Stimulated activated CD4-positive, alpha-beta T cell treated with anti-CD3 and anti-CD28 coated beads, Interleukin-4, amount 100 ng/mL, for 24 hours (primary cell): ENCODE measurements at regions not wholly inside any gene's neighbourhood (a gene's known extent, or its start where the extent isn't known, plus 50 kb on each side); places are given as distances from the start of the nearest gene placed in this dataset.

ENCODE experiments used
- DNase-seq: peaks from one replicate; pipeline ENCODE4 v3.0.0-alpha.2; 2020

GRCh38 chr20:23278172-23278571 lies 72.4 kb upstream of the NXT1 start:
- DNase-seq = no peak

- DNase-seq = no peak
Observed at GRCh38 chr20:23277316-23277715, 73.3 kb upstream of the NXT1 start.

GRCh38 chr20:23273776-23274175 lies 76.8 kb upstream of the NXT1 start:
- DNase-seq = no peak

DNA sequence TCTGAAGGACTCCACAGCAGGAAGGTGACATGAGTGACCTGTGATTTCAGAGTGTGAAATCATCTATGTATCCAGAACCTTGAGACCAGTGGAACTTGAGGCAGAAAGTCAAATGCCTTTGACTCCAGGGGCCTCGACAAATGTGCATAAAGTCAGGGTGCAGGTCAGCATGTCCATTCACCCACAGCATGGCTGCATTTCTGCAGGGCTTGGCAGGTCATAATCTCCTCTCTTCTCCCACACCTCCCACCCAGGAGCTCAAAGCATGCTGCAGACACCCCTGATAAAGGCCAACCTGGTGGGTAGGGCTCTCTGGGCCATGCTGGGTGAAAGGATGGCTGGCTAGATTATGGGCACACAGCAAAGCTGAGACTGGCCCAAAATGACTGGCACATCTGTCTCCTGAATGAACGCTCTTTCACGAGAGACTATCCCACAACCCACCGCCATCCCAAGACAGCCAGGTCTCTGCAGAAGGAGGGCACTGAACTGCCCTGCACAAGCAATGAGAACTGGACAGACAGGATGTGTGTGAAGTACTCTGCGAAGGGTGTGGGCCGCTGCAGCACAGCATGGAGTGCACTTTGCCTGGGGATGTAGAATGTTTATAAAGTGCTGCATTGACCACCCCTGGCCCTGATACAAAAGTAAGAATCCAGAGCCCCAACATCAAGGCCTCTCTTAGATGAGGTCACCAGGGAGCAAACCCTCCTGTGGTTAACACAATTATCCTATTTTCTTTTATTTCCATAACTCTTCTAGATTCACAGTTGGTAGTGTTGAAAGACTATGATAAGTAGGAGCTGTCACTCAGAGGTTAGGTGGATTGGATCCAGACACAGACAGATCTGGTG lies 78.2 kb upstream of the NXT1 start:
- no peak for DNase-seq

- no peak for DNase-seq
Observed at GRCh38 chr20:23270382-23270911, 80.1 kb upstream of the NXT1 start.

DNA sequence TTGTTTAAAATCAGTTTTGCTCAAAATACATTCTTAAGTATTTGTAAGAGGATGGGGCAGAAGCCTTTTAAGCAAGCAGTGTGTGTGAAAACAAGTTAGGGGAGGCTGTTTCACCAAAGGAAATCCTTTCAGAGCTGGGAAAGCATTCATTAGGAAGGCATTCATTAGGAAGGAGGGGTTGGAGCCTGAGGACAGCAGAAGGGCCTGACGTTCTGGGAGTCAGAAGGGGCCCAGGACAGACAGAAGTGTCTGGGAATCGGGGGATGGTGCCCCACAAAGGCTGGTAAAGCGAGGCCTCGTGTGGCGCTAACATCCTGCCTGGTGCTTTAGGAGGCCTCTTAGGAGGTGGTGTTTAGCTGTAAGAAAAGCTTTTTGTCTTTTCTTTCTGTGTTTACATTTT lies 80.6 kb upstream of the NXT1 start:
- no peak for DNase-seq

DNA sequence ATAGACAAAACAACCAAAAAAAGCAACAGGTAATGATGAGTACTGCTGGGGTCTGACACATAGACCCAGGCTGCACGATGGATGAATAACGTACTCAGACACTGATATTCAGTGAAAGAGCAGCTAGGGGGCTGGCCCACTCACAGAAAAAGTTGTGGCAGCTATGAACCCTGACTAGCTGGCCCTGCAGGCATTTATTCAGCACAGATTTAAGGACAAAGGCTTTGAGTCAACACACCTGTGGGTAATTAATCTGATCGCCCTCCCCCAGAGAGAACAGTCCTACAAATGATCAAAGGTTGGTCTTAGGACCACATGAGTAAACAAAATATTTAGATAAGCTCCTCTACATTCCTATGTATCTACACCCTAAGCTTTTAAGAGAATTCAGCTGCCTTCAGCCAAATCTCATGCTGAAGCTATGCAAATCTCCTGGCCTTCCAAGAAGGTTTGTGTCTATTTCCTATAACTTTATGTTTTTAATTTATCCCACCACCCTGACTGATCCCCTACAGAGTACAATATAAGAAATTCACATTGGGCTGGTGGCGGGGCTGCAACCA lies 81.7 kb upstream of the NXT1 start:
- DNase-seq = no peak

GRCh38 chr20:23267909-23268308 lies 82.7 kb upstream of the NXT1 start:
- no peak for DNase-seq

- DNase-seq = no peak
Observed at GRCh38 chr20:23266530-23267398, 83.8 kb upstream of the NXT1 start.

- DNase-seq = no peak
Observed at GRCh38 chr20:23265226-23265625, 85.4 kb upstream of the NXT1 start.

GRCh38 chr20:23264545-23264944 lies 86.0 kb upstream of the NXT1 start:
- no peak for DNase-seq

- DNase-seq = no peak
Observed at GRCh38 chr20:23260181-23260840, 90.3 kb upstream of the NXT1 start.

GRCh38 chr20:23258747-23259121 lies 91.9 kb upstream of the NXT1 start:
- DNase-seq = no peak

DNA sequence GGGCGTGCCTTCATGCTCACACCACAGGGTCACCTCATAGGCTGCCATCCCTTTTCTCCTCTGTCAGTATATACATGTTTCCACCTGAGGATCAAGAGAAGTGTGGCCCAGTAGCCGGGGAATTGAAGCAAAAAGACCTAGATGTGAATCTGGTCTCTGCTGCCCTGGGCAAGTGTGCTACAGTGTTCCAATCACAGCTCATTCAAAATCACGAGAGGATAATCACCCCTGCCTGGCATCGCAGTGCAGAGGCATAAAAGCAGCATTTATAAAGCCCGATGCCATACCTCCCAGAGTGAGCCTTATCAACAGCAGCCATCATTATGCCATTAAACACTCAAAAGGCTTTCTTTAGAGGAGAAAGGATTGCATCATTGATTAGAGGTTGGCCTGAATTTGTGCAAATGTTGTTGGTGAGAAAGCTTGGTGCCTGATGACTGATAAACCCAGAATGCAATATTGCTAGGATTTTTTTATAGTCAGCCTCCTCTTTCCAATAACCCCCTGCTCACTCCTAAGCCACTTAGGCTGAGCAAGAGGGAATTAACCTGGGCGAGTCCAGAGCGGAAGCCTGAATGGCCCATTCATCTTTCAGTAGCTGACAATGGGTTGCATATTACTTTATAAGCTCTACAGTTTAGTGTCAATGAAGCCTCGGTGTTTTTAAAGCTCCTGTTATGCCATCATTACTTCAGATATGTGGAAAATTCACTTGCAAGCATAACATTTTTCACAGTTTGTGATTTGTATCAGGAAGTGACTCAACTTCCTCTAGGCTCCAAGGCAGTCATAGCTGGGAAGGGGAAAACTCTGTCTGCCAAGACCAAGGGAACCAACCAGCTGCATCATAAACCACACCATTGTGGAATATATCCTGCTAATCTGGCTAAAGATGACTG lies 92.5 kb upstream of the NXT1 start:
- DNase-seq = no peak

GRCh38 chr20:23257106-23257761 lies 93.4 kb upstream of the NXT1 start:
- no peak for DNase-seq

- DNase-seq = no peak
Observed at GRCh38 chr20:23255716-23256385, 94.7 kb upstream of the NXT1 start.

DNA sequence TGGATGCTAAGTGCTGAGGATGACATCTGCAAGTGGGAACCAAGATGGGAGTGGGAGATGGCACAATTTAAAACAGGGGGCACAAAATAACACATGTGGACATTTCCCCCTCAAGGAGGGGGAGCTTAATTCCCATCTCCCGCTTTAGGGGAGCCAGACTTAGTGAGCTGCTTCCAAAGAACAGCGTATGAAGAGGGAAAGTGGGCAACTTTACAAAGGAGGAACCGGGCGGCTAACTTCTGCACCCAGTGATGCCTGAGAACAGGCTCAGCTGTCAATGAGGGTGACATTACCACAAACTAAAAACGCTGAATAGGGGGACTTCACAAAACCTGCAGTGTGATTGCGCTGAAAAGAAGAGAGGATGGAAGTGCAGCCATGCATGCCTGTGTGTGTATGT lies 95.5 kb upstream of the NXT1 start:
- no peak for DNase-seq

DNA sequence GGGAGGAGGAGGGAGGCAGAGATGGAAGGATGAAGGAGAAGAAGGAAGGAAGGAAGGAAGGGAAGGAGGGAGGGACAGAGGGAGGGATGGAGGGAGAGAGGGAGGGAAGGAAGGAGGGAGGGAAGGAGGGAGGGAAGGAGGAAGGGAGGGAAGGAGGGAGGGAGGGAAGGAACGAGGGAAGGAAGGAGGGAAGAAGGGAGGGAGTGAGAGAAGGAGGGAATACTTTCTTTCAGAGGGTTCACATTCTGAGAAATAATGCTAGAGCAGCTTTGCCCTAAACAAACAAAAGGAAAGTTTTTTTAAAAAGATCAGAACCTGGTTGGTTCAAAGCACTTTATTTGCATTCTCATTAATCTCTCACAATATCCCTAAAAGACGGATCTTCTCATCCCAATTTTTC lies 96.1 kb upstream of the NXT1 start:
- DNase-seq = no peak

- no peak for DNase-seq
Observed at GRCh38 chr20:23254034-23254433, 96.6 kb upstream of the NXT1 start.

- DNase-seq = no peak
Observed at GRCh38 chr20:23253524-23253923, 97.1 kb upstream of the NXT1 start.

- no peak for DNase-seq
Observed at GRCh38 chr20:23251779-23252178, 98.8 kb upstream of the NXT1 start.
